MM.1S (cell line): ENCODE measurements at regions not wholly inside any gene's neighbourhood (a gene's known extent, or its start where the extent isn't known, plus 50 kb on each side); places are given as distances from the start of the nearest gene placed in this dataset.

Source experiments
- CTCF ChIP-seq: fragments of 300-600 bp; sonication (generic); IDR thresholded peaks from 2 replicates; pipeline ENCODE4 v1.5.1; 2016; ENCODE audit warnings: antibody characterized with exemption, low read length, mixed read lengths
- EZH2 ChIP-seq: fragments of 300-600 bp; sonication (generic); optimal IDR thresholded peaks from 2 replicates; pipeline ENCODE3; 2017; ENCODE audit warnings: low read depth, mild to moderate bottlenecking, antibody characterized with exemption, low read length, mixed read lengths
- EZH2phosphoT487 ChIP-seq: fragments of 300-600 bp; sonication (generic); IDR thresholded peaks from 2 replicates; pipeline ENCODE4 v1.6.1; 2018; ENCODE audit warnings: antibody characterized with exemption, low read length

- TF ChIP-seq CTCF (no peak), EZH2 (no peak), EZH2phosphoT487 (no peak)
Measured at GRCh38 chr1:175814885-175815284, 71.5 kb upstream of the TNR start.
